ENCODE measurements at regions not wholly inside any gene's neighbourhood (a gene's known extent, or its start where the extent isn't known, plus 50 kb on each side); places are given as distances from the start of the nearest gene placed in this dataset.

DNA sequence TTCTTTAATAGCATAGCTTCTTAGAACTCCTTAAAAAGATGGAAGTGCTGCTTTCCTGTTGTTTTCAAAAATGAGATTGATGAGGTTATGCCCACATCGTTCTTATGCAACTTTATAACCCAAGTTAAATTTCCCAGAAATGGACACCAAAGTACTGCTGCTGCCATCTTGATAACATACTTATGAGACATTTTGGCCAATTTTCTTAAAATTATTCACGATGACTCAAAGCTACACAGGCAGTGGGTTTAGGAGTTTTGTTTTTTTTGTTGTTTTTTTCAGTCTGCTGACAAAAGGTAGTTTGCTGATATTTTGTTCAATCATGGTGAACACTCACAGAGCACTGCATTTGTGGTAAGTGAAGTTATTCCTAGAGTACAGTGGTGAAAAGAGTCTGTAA is 54.9 kb upstream of the RFC3 start:
- TF ChIP-seq, protein P1, sequence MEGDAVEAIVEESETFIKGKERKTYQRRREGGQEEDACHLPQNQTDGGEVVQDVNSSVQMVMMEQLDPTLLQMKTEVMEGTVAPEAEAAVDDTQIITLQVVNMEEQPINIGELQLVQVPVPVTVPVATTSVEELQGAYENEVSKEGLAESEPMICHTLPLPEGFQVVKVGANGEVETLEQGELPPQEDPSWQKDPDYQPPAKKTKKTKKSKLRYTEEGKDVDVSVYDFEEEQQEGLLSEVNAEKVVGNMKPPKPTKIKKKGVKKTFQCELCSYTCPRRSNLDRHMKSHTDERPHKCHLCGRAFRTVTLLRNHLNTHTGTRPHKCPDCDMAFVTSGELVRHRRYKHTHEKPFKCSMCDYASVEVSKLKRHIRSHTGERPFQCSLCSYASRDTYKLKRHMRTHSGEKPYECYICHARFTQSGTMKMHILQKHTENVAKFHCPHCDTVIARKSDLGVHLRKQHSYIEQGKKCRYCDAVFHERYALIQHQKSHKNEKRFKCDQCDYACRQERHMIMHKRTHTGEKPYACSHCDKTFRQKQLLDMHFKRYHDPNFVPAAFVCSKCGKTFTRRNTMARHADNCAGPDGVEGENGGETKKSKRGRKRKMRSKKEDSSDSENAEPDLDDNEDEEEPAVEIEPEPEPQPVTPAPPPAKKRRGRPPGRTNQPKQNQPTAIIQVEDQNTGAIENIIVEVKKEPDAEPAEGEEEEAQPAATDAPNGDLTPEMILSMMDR (IDR thresholded peaks at IDR 0.05) = no peak
- TF ChIP-seq POLR2A (IDR thresholded peaks at IDR 0.05) = no peak
